RWPE2 (cell line): ENCODE measurements at regions not wholly inside any gene's neighbourhood (a gene's known extent, or its start where the extent isn't known, plus 50 kb on each side); places are given as distances from the start of the nearest gene placed in this dataset.

Experiments
- ATAC-seq: fragments of 200-7000 bp; cut with Tn5 transposase; 3 replicates; pipeline ENCODE4 v1.9.1; 2021; ENCODE audit warnings: low read depth
- DNase-seq: peaks from one replicate; pipeline ENCODE4 v3.0.0-alpha.2; 2020; ENCODE audit warnings: low spot score
- H3K27ac ChIP-seq: fragments of 450-650 bp; 2 replicates; pipeline ENCODE4 v1.5.1; 2017; ENCODE audit warnings: mild to moderate bottlenecking; ENCODE audit not compliant: poor library complexity, severe bottlenecking
- H3K27me3 ChIP-seq: fragments of 250-450 bp; sonication (Bioruptor Pico); 2 replicates; pipeline ENCODE4 v1.5.1; 2021; ENCODE audit warnings: mild to moderate bottlenecking, moderate library complexity; ENCODE audit not compliant: insufficient read depth, poor library complexity, severe bottlenecking
- H3K36me3 ChIP-seq: fragments of 250-450 bp; sonication (Bioruptor Pico); 2 replicates; pipeline ENCODE4 v1.5.1; 2020; ENCODE audit warnings: low read depth, mild to moderate bottlenecking, moderate library complexity
- H3K4me1 ChIP-seq: fragments of 250-450 bp; sonication (Bioruptor Pico); 2 replicates; pipeline ENCODE4 v1.5.1; 2021; ENCODE audit warnings: mild to moderate bottlenecking, moderate library complexity; ENCODE audit not compliant: insufficient read depth, poor library complexity, severe bottlenecking
- H3K4me3 ChIP-seq: fragments of 250-450 bp; sonication (Bioruptor Pico); 2 replicates; pipeline ENCODE4 v1.5.1; 2021; ENCODE audit warnings: mild to moderate bottlenecking, moderate library complexity; ENCODE audit not compliant: severe bottlenecking
- H3K9me3 ChIP-seq: fragments of 250-450 bp; sonication (Bioruptor Pico); 2 replicates; pipeline ENCODE4 v1.5.1; 2021; ENCODE audit warnings: mild to moderate bottlenecking, moderate library complexity; ENCODE audit not compliant: severe bottlenecking
- TF ChIP-seq, protein P1 (sequence below): fragments of 450-650 bp; IDR thresholded peaks from one replicate; pipeline ENCODE4 v1.5.1; 2017; ENCODE audit warnings: mild to moderate bottlenecking, moderate library complexity; ENCODE audit not compliant: poor library complexity, severe bottlenecking

DNA sequence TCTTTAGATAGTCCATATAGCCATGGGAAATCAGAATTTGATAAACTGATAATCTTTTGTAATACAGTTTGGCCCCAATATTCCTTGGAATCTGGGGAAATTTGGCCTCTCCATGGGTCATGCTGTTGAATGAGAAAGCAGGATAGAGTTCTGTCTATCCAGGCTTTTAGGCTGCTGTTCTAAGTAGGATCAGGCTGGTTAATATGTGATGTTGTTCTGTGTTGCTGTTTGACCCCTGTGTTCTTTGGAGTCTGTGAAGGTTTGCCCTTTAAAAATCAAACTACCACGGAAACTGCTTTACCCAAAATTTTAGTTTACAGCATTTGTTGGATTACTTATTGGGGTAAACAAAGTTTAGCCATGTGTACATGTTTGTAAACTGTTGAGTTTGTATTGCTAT lies 114.5 kb downstream of the ZNF330 start:
- no peak overlapping the region for H3K27ac ChIP-seq
- H3K36me3 ChIP-seq = no peaks in the 10 kb centered on the region
- DNase-seq (no peak), ATAC-seq (no peak)
- H3K27me3 ChIP-seq = no peaks in the 10 kb centered on the region
- H3K4me3 ChIP-seq = no peak overlapping the region
- peaks cover 12% of the 10 kb centered on the region for H3K4me1 ChIP-seq
- TF ChIP-seq, protein P1, sequence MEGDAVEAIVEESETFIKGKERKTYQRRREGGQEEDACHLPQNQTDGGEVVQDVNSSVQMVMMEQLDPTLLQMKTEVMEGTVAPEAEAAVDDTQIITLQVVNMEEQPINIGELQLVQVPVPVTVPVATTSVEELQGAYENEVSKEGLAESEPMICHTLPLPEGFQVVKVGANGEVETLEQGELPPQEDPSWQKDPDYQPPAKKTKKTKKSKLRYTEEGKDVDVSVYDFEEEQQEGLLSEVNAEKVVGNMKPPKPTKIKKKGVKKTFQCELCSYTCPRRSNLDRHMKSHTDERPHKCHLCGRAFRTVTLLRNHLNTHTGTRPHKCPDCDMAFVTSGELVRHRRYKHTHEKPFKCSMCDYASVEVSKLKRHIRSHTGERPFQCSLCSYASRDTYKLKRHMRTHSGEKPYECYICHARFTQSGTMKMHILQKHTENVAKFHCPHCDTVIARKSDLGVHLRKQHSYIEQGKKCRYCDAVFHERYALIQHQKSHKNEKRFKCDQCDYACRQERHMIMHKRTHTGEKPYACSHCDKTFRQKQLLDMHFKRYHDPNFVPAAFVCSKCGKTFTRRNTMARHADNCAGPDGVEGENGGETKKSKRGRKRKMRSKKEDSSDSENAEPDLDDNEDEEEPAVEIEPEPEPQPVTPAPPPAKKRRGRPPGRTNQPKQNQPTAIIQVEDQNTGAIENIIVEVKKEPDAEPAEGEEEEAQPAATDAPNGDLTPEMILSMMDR = no peak
- H3K9me3 ChIP-seq = no peaks in the 10 kb centered on the region

- ATAC-seq (no peak), DNase-seq (no peak)
- Histone ChIP-seq H3K4me1 (peaks cover 6% of the 10 kb centered on the region), H3K9me3 (no peaks in the 10 kb centered on the region), H3K36me3 (no peaks in the 10 kb centered on the region), H3K27ac (no peak overlapping the region), H3K4me3 (no peak overlapping the region), H3K27me3 (no peaks in the 10 kb centered on the region)
- TF ChIP-seq, protein P1 = no peak
Measured at GRCh38 chr4:141338238-141338637, 117.5 kb downstream of the ZNF330 start.

DNA sequence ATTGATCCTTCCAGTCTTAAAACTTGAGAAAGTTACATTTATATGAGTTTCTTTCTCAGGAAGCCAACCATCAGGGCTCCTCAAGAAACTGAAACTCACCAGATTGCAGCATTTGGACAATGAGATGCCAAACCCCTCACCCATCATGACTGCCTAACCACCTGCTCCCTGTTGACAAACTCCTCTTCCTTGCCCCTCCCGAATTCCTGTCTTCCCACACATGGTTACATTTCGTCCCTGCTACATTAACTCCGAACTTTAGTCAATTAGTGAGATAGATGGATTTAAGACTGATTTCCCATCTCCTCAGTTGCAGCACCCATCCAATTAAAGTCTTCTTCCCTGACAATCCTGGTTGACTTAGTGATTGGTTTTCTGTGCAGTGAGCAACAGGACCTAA lies 118.7 kb downstream of the ZNF330 start:
- Histone ChIP-seq H3K9me3 (no peaks in the 10 kb centered on the region), H3K27ac (no peak overlapping the region), H3K27me3 (no peaks in the 10 kb centered on the region), H3K4me1 (no peaks in the 10 kb centered on the region), H3K4me3 (no peak overlapping the region), H3K36me3 (no peaks in the 10 kb centered on the region)
- TF ChIP-seq, protein P1 = no peak
- DNase-seq (no peak), ATAC-seq (no peak)

DNA sequence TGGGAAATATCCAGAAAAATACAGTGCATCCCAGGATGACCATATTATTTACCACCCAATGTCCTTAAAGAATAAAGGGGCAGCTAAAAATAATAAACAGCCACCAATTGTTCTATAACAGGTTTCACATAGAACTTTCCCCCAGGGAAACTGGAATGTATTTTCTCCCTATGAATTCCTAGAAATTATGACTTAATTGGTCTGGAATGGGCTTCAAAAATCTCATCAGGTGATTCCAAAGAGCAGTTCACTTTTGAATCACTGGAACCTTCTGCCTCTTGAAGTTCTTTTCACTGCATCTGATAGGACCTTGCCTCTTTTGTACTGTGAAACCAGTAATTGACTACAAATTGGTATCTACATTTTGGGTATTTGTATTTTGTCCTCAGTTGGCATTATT lies 119.3 kb downstream of the ZNF330 start:
- Histone ChIP-seq H3K36me3 (no peaks in the 10 kb centered on the region), H3K4me1 (no peaks in the 10 kb centered on the region), H3K4me3 (no peak overlapping the region), H3K27me3 (no peaks in the 10 kb centered on the region), H3K27ac (no peak overlapping the region), H3K9me3 (no peaks in the 10 kb centered on the region)
- ATAC-seq = peak; percentile 38; the same call in 1 of the 3 replicates
- no peak for DNase-seq
- TF ChIP-seq, protein P1 = no peak

GRCh38 chr4:141340458-141340857 lies 119.8 kb downstream of the ZNF330 start:
- H3K9me3 ChIP-seq = no peaks in the 10 kb centered on the region
- TF ChIP-seq, protein P1 = no peak
- DNase-seq = no peak
- H3K27ac ChIP-seq = no peak overlapping the region
- no peak for ATAC-seq
- H3K4me3 ChIP-seq = no peak overlapping the region
- H3K36me3 ChIP-seq = no peaks in the 10 kb centered on the region
- no peaks in the 10 kb centered on the region for H3K4me1 ChIP-seq
- H3K27me3 ChIP-seq = no peaks in the 10 kb centered on the region
